HCT116 (cell line): ENCODE measurements at regions not wholly inside any gene's neighbourhood (a gene's known extent, or its start where the extent isn't known, plus 50 kb on each side); places are given as distances from the start of the nearest gene placed in this dataset.

Source experiments
- ATAC-seq: fragments of 200-7000 bp; cut with Tn5 transposase; 2 replicates; pipeline ENCODE4 v1.9.1; 2020; ENCODE audit warnings: mild to moderate bottlenecking, moderate library complexity
- BruUV-seq: library from RNA; stranded (reverse); fragments of 400-500 nt; replicated peaks from 2 replicates; lab custom pipeline; 2021; lab: Mats Ljungman, UMichigan
- CTCF ChIA-PET: fragments of 300-600 bp; sonication (Branson Sonifier 250); formaldehyde crosslinking; loops from one replicate; lab custom pipeline; 2021; ENCODE audit warnings: antibody characterized with exemption; lab: Charles Lee
- POLR2A ChIA-PET: fragments of 300-600, 350-600 bp; sonication (Branson Sonifier 250); formaldehyde crosslinking; loops from one replicate; lab custom pipeline; 2021; ENCODE audit warnings: antibody characterized with exemption; lab: Charles Lee
- RAD21 ChIA-PET, 2 experiments: fragments of 300-600 bp; sonication (Branson Sonifier 250); formaldehyde crosslinking; loops; one replicate each; lab custom pipeline; 2023; ENCODE audit warnings: low total read pairs in 2 of 2; ENCODE audit not compliant: uncharacterized antibody in 2 of 2, unreplicated experiment in 2 of 2, low non-redundant PET in 1 of 2; lab: Charles Lee
- DNase-seq: peaks from one replicate; pipeline ENCODE4 v3.0.0-alpha.2; 2010; ENCODE audit warnings: low read depth, low spot score
- H2AFZ ChIP-seq: fragments of 200-600 bp; shearing (Covaris generic), sonication (generic); 2 replicates; pipeline ENCODE4 v1.6.1; 2017; ENCODE audit warnings: low read depth, mixed run types, mixed read lengths, antibody characterized with exemption, low read length; ENCODE audit not compliant: poor library complexity, severe bottlenecking
- H3K27ac ChIP-seq: 2 replicates; pipeline ENCODE4 v1.5.1; 2012; ENCODE audit warnings: low read depth, low read length
- H3K27me3 ChIP-seq: fragments of 200-600 bp; sonication (generic); 2 replicates; pipeline ENCODE4 v1.6.1; 2016; ENCODE audit warnings: mixed run types, low read length, mixed read lengths; ENCODE audit not compliant: insufficient read depth
- H3K36me3 ChIP-seq, 2 experiments: fragments of 200-500 bp in 1 of 2; fragments of 200-600 bp in 1 of 2; sonication (Bioruptor generic) in 1 of 2; sonication (generic) in 1 of 2; 2 replicates each; pipeline versions ENCODE4 v1.5.1 to v1.6.1; 2014 to 2016; ENCODE audit warnings: low read length in 2 of 2, inconsistent platforms in 1 of 2, mixed read lengths in 1 of 2, mixed run types in 1 of 2; ENCODE audit not compliant: insufficient read depth in 2 of 2, control insufficient read depth in 1 of 2
- H3K4me1 ChIP-seq, 2 experiments: fragments of 200-600 bp in 1 of 2; sonication (generic) in 1 of 2; 2 replicates each; pipeline versions ENCODE4 v1.5.1 to v1.6.1; 2012 to 2017; ENCODE audit warnings: low read length in 2 of 2, inconsistent platforms in 1 of 2, mild to moderate bottlenecking in 1 of 2, mixed read lengths in 1 of 2, mixed run types in 1 of 2, moderate library complexity in 1 of 2; ENCODE audit not compliant: insufficient read depth in 2 of 2, control insufficient read depth in 1 of 2
- H3K4me2 ChIP-seq: fragments of 200-600 bp; sonication (generic); 2 replicates; pipeline ENCODE4 v1.6.1; 2017; ENCODE audit warnings: mixed run types, low read length, mixed read lengths
- H3K4me3 ChIP-seq, 2 experiments: fragments of 200-600 bp in 1 of 2; sonication (generic) in 1 of 2; replicated peaks in 1 of 2; 2 replicates each; pipeline ENCODE4 v1.5.1; 2011 to 2016; ENCODE audit warnings: low read length in 2 of 2, control low read depth in 1 of 2, low read depth in 1 of 2, mild to moderate bottlenecking in 1 of 2, mixed read lengths in 1 of 2, mixed run types in 1 of 2
- H3K79me2 ChIP-seq: fragments of 200-600 bp; sonication (generic); 2 replicates; pipeline ENCODE4 v1.6.1; 2017; ENCODE audit warnings: mild to moderate bottlenecking, mixed run types, low read length, moderate library complexity, mixed read lengths; ENCODE audit not compliant: insufficient read depth
- H3K9ac ChIP-seq: fragments of 200-600 bp; sonication (generic); 2 replicates; pipeline ENCODE4 v1.6.1; 2016; ENCODE audit warnings: low read length, mixed read lengths
- H3K9me2 ChIP-seq: fragments of 200-600 bp; sonication (generic), shearing (Covaris generic); 2 replicates; pipeline ENCODE4 v1.6.1; 2017; ENCODE audit warnings: mixed run types, mild to moderate bottlenecking, moderate library complexity; ENCODE audit not compliant: insufficient read depth
- H3K9me3 ChIP-seq, 2 experiments: fragments of 200-500 bp in 1 of 2; fragments of 200-600 bp in 1 of 2; sonication (Bioruptor generic) in 1 of 2; sonication (generic) in 1 of 2; 2 replicates each; pipeline ENCODE4 v1.6.1; 2014 to 2017; ENCODE audit warnings: low read length in 2 of 2, mixed read lengths in 2 of 2, inconsistent platforms in 1 of 2, low read depth in 1 of 2, mild to moderate bottlenecking in 1 of 2, mixed run types in 1 of 2, moderate library complexity in 1 of 2; ENCODE audit not compliant: control insufficient read depth in 1 of 2, insufficient read depth in 1 of 2
- H4K20me1 ChIP-seq: fragments of 200-600 bp; sonication (generic), shearing (Covaris generic); 2 replicates; pipeline ENCODE4 v1.6.1; 2017; ENCODE audit warnings: mixed run types, mild to moderate bottlenecking, moderate library complexity; ENCODE audit not compliant: insufficient read depth
- CBX3 ChIP-seq: IDR thresholded peaks from 2 replicates; pipeline ENCODE4 v1.6.1; 2012; ENCODE audit warnings: low read depth
- CEBPB ChIP-seq: IDR thresholded peaks from 2 replicates; pipeline ENCODE4 v1.6.1; 2012; ENCODE audit warnings: low read depth
- ELF1 ChIP-seq: IDR thresholded peaks from 2 replicates; pipeline ENCODE4 v1.6.1; 2012; ENCODE audit warnings: low read depth, borderline replicate concordance
- EZH2 ChIP-seq: fragments of 200-600 bp; sonication (generic); IDR thresholded peaks from 2 replicates; pipeline ENCODE4 v1.6.1; 2017; ENCODE audit warnings: antibody characterized with exemption, mixed run types
- EZH2phosphoT487 ChIP-seq: fragments of 200-600 bp; IDR thresholded peaks from 2 replicates; pipeline ENCODE4 v1.6.1; 2018; ENCODE audit warnings: antibody characterized with exemption, borderline replicate concordance
- FOSL1 ChIP-seq: IDR thresholded peaks from 2 replicates; pipeline ENCODE4 v1.6.1; 2012; ENCODE audit warnings: low read depth
- JUND ChIP-seq: IDR thresholded peaks from 2 replicates; pipeline ENCODE4 v1.6.1; 2012
- POLR2AphosphoS5 ChIP-seq: IDR thresholded peaks from 2 replicates; pipeline ENCODE4 v1.6.1; 2011; ENCODE audit warnings: mild to moderate bottlenecking, low read depth, low read length, moderate library complexity
- RAD21 ChIP-seq: IDR thresholded peaks from 2 replicates; pipeline ENCODE4 v1.6.1; 2012; ENCODE audit warnings: low read depth, mild to moderate bottlenecking
- SIN3A ChIP-seq: IDR thresholded peaks from 2 replicates; pipeline ENCODE4 v1.6.1; 2012; ENCODE audit warnings: low read depth
- SRF ChIP-seq: IDR thresholded peaks from 2 replicates; pipeline ENCODE4 v1.6.1; 2012; ENCODE audit warnings: low read depth
- TCF7L2 ChIP-seq: IDR thresholded peaks from 2 replicates; pipeline ENCODE4 v1.7.0; 2011; ENCODE audit warnings: borderline replicate concordance, inconsistent platforms; ENCODE audit not compliant: insufficient read depth, insufficient read length; ENCODE audit errors: extremely low read depth
- YY1 ChIP-seq: IDR thresholded peaks from 2 replicates; pipeline ENCODE4 v1.6.1; 2011; ENCODE audit warnings: low read length, low read depth, moderate library complexity, mild to moderate bottlenecking; ENCODE audit not compliant: insufficient replicate concordance; ENCODE audit errors: extremely low read depth
- ZFX ChIP-seq: fragments of 450-650 bp; IDR thresholded peaks from 2 replicates; pipeline ENCODE4 v1.6.1; 2017
- ZNF274 ChIP-seq: fragments of 200-500 bp; sonication (Bioruptor generic); IDR thresholded peaks from 2 replicates; pipeline ENCODE4 v1.6.1; 2014; ENCODE audit warnings: mild to moderate bottlenecking, low read depth, low read length, inconsistent platforms
- intact Hi-C: fragments of 100-400 bp; cut with micrococcal nuclease; formaldehyde crosslinking; loops from 2 replicates; pipeline ENCODE4 v1.10.0; 2022
- TF ChIP-seq, protein P1 (sequence below): IDR thresholded peaks from 2 replicates; pipeline ENCODE4 v1.6.1; 2012
- TF ChIP-seq, protein P2 (sequence below): IDR thresholded peaks from 2 replicates; pipeline ENCODE4 v1.6.1; 2012
- TF ChIP-seq, protein P3 (sequence below): IDR thresholded peaks from 2 replicates; pipeline ENCODE4 v1.6.1; 2011; ENCODE audit warnings: mild to moderate bottlenecking, low read length, moderate library complexity; ENCODE audit not compliant: insufficient replicate concordance; ENCODE audit errors: extremely low read depth
- TF ChIP-seq, protein P4 (sequence below), 3 experiments: fragments of 200-600 bp in 1 of 3; sonication (generic) in 1 of 3; IDR thresholded peaks in 2 of 3; conservative IDR thresholded peaks in 1 of 3; 2 replicates each; pipeline ENCODE4 v1.5.1; 2012 to 2017; ENCODE audit warnings: low read depth in 2 of 3, low read length in 2 of 3, antibody characterized with exemption in 1 of 3, borderline replicate concordance in 1 of 3, control low read depth in 1 of 3, mild to moderate bottlenecking in 1 of 3, mixed read lengths in 1 of 3, mixed run types in 1 of 3, moderate library complexity in 1 of 3; ENCODE audit not compliant: insufficient read depth in 1 of 3

DNA sequence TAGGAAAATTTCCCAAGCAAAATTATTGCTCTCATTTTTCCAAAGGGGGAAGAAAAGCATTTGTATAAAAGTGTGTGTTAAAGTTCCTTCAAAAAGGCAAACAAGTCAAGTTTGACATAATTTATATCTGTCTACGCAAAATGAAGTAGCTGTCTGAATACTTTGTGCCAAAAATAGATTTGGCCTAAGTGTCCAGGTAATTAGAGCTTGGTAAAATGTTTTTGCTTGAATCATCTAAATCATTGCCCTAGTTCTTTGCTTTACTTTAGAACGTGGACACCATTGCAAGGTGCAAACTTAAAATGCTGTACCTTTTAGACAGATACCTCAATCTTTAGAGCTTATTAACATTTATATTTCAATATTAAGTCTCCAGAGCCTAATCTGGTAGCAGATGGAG lies 97.6 kb upstream of the MAPRE2 start:
- CTCF ChIA-PET: interaction anchor here (1.2 kb wide), 1 partner anchor 35 kb away, joined by 3 read pairs; no protein-coding TSS in a partner anchor

More for the DNA sequence above, 97.6 kb upstream of the MAPRE2 start:
- DNase-seq: no peak
- H4K20me1 ChIP-seq: no peaks in the 10 kb centered on the region
- POLR2A ChIA-PET: no interaction called here
- no peaks in the 10 kb centered on the region for H3K9me3 ChIP-seq
- TF ChIP-seq FOSL1 (no peak), SIN3A (no peak), ELF1 (no peak), TCF7L2 (no peak), POLR2AphosphoS5 (no peak), EZH2phosphoT487 (no peak), YY1 (no peak), RAD21 (no peak), ZNF274 (no peak), SRF (no peak), CEBPB (no peak), EZH2 (no peak), CBX3 (no peak), JUND (no peak), ZFX (no peak)
- TF ChIP-seq, protein P1, sequence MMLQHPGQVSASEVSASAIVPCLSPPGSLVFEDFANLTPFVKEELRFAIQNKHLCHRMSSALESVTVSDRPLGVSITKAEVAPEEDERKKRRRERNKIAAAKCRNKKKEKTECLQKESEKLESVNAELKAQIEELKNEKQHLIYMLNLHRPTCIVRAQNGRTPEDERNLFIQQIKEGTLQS: no peak
- TF ChIP-seq, protein P2, sequence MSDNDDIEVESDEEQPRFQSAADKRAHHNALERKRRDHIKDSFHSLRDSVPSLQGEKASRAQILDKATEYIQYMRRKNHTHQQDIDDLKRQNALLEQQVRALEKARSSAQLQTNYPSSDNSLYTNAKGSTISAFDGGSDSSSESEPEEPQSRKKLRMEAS: no peak
- TF ChIP-seq, protein P3, sequence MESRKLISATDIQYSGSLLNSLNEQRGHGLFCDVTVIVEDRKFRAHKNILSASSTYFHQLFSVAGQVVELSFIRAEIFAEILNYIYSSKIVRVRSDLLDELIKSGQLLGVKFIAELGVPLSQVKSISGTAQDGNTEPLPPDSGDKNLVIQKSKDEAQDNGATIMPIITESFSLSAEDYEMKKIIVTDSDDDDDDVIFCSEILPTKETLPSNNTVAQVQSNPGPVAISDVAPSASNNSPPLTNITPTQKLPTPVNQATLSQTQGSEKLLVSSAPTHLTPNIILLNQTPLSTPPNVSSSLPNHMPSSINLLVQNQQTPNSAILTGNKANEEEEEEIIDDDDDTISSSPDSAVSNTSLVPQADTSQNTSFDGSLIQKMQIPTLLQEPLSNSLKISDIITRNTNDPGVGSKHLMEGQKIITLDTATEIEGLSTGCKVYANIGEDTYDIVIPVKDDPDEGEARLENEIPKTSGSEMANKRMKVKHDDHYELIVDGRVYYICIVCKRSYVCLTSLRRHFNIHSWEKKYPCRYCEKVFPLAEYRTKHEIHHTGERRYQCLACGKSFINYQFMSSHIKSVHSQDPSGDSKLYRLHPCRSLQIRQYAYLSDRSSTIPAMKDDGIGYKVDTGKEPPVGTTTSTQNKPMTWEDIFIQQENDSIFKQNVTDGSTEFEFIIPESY: no peak
- TF ChIP-seq, protein P4, sequence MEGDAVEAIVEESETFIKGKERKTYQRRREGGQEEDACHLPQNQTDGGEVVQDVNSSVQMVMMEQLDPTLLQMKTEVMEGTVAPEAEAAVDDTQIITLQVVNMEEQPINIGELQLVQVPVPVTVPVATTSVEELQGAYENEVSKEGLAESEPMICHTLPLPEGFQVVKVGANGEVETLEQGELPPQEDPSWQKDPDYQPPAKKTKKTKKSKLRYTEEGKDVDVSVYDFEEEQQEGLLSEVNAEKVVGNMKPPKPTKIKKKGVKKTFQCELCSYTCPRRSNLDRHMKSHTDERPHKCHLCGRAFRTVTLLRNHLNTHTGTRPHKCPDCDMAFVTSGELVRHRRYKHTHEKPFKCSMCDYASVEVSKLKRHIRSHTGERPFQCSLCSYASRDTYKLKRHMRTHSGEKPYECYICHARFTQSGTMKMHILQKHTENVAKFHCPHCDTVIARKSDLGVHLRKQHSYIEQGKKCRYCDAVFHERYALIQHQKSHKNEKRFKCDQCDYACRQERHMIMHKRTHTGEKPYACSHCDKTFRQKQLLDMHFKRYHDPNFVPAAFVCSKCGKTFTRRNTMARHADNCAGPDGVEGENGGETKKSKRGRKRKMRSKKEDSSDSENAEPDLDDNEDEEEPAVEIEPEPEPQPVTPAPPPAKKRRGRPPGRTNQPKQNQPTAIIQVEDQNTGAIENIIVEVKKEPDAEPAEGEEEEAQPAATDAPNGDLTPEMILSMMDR (IDR thresholded peaks at IDR 0.05 in 2 of 3, conservative IDR thresholded peaks at IDR 0.05 in 1 of 3; ENCODE audit: borderline replicate concordance in 1 of 3, insufficient read depth in 1 of 3, low read depth in 2 of 3, low read length in 2 of 3): no peak
- TF ChIP-seq, all 23 proteins: peak for 0
- Histone ChIP-seq H3K27me3 (no peaks in the 10 kb centered on the region), H3K9ac (no peak overlapping the region), H3K36me3 (no peaks in the 10 kb centered on the region), H2AFZ (no peak overlapping the region), H3K9me2 (no peaks in the 10 kb centered on the region), H3K27ac (no peak overlapping the region), H3K4me2 (no peak overlapping the region), H3K79me2 (no peaks in the 10 kb centered on the region), H3K4me1 (0 out of 4 replicates have a peak, but pooled peaks cover 0 to 7% of the 10 kb centered on the region in 2 experiments), H3K4me3 (no peak overlapping the region)
- no TSS peak for BruUV-seq
- intact Hi-C loops: loop anchor here (5.0 kb wide), 1 partner anchor 199 kb away; no protein-coding TSS in a partner anchor
- ATAC-seq: no peak
- RAD21 ChIA-PET: no interaction called here
